ENCODE measurements at regions not wholly inside any gene's neighbourhood (a gene's known extent, or its start where the extent isn't known, plus 50 kb on each side); places are given as distances from the start of the nearest gene placed in this dataset.

DNA sequence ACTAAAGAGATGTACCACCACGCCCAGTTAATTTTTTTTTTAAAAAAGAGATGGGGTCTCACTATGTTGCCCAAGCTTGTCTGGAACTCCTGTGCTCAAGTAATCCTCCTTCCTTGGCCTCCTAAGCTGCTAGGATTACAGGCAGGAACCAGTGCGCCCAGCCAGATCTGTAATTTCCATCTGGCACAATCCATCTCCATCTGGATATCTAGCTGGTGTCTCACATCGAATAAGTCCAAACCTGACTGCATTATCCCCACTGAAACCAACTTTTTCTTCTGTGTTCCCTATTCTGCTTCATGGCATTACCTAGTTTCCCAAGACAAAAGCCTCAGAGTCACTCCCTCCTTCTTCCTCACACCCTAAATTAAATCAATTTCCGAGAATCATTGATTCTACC lies 125.8 kb upstream of the TEX13C start:
- H3K9ac ChIP-seq (ENCODE audit: low read depth in 1 of 3, low read length in 3 of 3), result no peak overlapping the region
- H3K9me3 ChIP-seq (ENCODE audit: control insufficient read depth in 3 of 3, low read length in 3 of 3), result no peaks in the 10 kb centered on the region
- no peak overlapping the region for H3K27ac ChIP-seq (ENCODE audit: low read depth, low read length)
- peaks cover 0 to 3% (median 0%) of the 10 kb centered on the region in 3 donors for H3K27me3 ChIP-seq (ENCODE audit: control insufficient read depth in 3 of 3, insufficient read depth in 3 of 3, low read length in 3 of 3)
- no peaks in the 10 kb centered on the region for H3K4me1 ChIP-seq (ENCODE audit: control insufficient read depth in 3 of 3, insufficient read depth in 3 of 3, low read length in 3 of 3)
- no peak overlapping the region for H3K4me3 ChIP-seq (ENCODE audit: low read length in 3 of 3)
- no peaks in the 10 kb centered on the region for H3K36me3 ChIP-seq (ENCODE audit: control insufficient read depth in 3 of 3, insufficient read depth in 3 of 3, low read length in 3 of 3)

DNA sequence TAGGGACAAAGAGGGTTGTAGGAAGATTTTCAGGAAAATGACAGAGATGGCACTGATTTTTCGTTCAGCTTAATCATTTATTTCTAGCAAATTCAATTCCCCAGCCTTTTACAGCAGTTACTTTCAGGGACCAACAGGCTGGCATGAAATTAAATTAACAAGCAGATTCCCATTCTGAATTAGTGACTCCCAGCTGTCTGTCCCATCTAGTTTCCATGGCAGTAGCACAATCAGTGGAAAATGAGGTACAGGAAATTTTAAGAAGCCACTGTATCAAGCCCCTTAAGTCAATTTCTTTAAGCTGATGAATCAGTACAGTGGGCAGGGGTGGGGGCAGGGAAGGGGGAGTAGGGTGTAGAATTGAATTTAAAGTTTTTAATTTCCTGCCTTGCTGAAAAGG lies 121.1 kb upstream of the TEX13C start:
- Histone ChIP-seq H3K27ac (ENCODE audit: low read depth, low read length) (no peak overlapping the region), H3K9me3 (ENCODE audit: control insufficient read depth in 3 of 3, low read length in 3 of 3) (no peaks in the 10 kb centered on the region), H3K36me3 (ENCODE audit: control insufficient read depth in 3 of 3, insufficient read depth in 3 of 3, low read length in 3 of 3) (no peaks in the 10 kb centered on the region), H3K4me1 (ENCODE audit: control insufficient read depth in 3 of 3, insufficient read depth in 3 of 3, low read length in 3 of 3) (no peaks in the 10 kb centered on the region), H3K9ac (ENCODE audit: low read depth in 1 of 3, low read length in 3 of 3) (no peak overlapping the region), H3K27me3 (ENCODE audit: control insufficient read depth in 3 of 3, insufficient read depth in 3 of 3, low read length in 3 of 3) (peaks cover 0 to 12% (median 6%) of the 10 kb centered on the region in 3 donors), H3K4me3 (ENCODE audit: low read length in 3 of 3) (no peak overlapping the region)

GRCh38 chrX:125202591-125203248 lies 117.0 kb upstream of the TEX13C start:
- peaks cover 0 to 18% (median 9%) of the 10 kb centered on the region in 3 donors for H3K27me3 ChIP-seq (ENCODE audit: control insufficient read depth in 3 of 3, insufficient read depth in 3 of 3, low read length in 3 of 3)
- no peaks in the 10 kb centered on the region for H3K4me1 ChIP-seq (ENCODE audit: control insufficient read depth in 3 of 3, insufficient read depth in 3 of 3, low read length in 3 of 3)
- H3K9me3 ChIP-seq (ENCODE audit: control insufficient read depth in 3 of 3, low read length in 3 of 3), result no peaks in the 10 kb centered on the region
- H3K27ac ChIP-seq (ENCODE audit: low read depth, low read length), result no peak overlapping the region
- H3K9ac ChIP-seq (ENCODE audit: low read depth in 1 of 3, low read length in 3 of 3), result no peak overlapping the region
- peak overlapping the region; percentile 43 to 63 (median 49) for H3K4me3 ChIP-seq (ENCODE audit: low read length in 3 of 3)
- H3K36me3 ChIP-seq (ENCODE audit: control insufficient read depth in 3 of 3, insufficient read depth in 3 of 3, low read length in 3 of 3), result no peaks in the 10 kb centered on the region

- H3K4me1 ChIP-seq (ENCODE audit: control insufficient read depth in 3 of 3, insufficient read depth in 3 of 3, low read length in 3 of 3), result no peaks in the 10 kb centered on the region
- no peaks in the 10 kb centered on the region for H3K9me3 ChIP-seq (ENCODE audit: control insufficient read depth in 3 of 3, low read length in 3 of 3)
- peaks cover 0 to 18% (median 9%) of the 10 kb centered on the region in 3 donors for H3K27me3 ChIP-seq (ENCODE audit: control insufficient read depth in 3 of 3, insufficient read depth in 3 of 3, low read length in 3 of 3)
- H3K9ac ChIP-seq (ENCODE audit: low read depth in 1 of 3, low read length in 3 of 3), result no peak overlapping the region
- peak overlapping the region; percentile 41 to 63 (median 43) for H3K4me3 ChIP-seq (ENCODE audit: low read length in 3 of 3)
- H3K36me3 ChIP-seq (ENCODE audit: control insufficient read depth in 3 of 3, insufficient read depth in 3 of 3, low read length in 3 of 3), result no peaks in the 10 kb centered on the region
- no peak overlapping the region for H3K27ac ChIP-seq (ENCODE audit: low read depth, low read length)
These were observed 116.3 kb upstream of the TEX13C start for GRCh38 chrX:125203365-125203736.

- Histone ChIP-seq H3K4me3 (ENCODE audit: low read length in 3 of 3) (peak overlapping the region; percentile 43 to 65 (median 63)), H3K27ac (ENCODE audit: low read depth, low read length) (no peak overlapping the region), H3K4me1 (ENCODE audit: control insufficient read depth in 3 of 3, insufficient read depth in 3 of 3, low read length in 3 of 3) (no peaks in the 10 kb centered on the region), H3K27me3 (ENCODE audit: control insufficient read depth in 3 of 3, insufficient read depth in 3 of 3, low read length in 3 of 3) (peaks cover 0 to 18% (median 9%) of the 10 kb centered on the region in 3 donors), H3K9ac (ENCODE audit: low read depth in 1 of 3, low read length in 3 of 3) (no peak overlapping the region), H3K9me3 (ENCODE audit: control insufficient read depth in 3 of 3, low read length in 3 of 3) (no peaks in the 10 kb centered on the region), H3K36me3 (ENCODE audit: control insufficient read depth in 3 of 3, insufficient read depth in 3 of 3, low read length in 3 of 3) (no peaks in the 10 kb centered on the region)
These were observed 115.7 kb upstream of the TEX13C start for GRCh38 chrX:125203737-125204578.

- Histone ChIP-seq H3K27ac (ENCODE audit: low read depth, low read length) (no peak overlapping the region), H3K27me3 (ENCODE audit: control insufficient read depth in 3 of 3, insufficient read depth in 3 of 3, low read length in 3 of 3) (peaks cover 0 to 18% (median 9%) of the 10 kb centered on the region in 3 donors), H3K9ac (ENCODE audit: low read depth in 1 of 3, low read length in 3 of 3) (peak overlapping the region in 1 of 3 donors; percentile 33), H3K4me1 (ENCODE audit: control insufficient read depth in 3 of 3, insufficient read depth in 3 of 3, low read length in 3 of 3) (no peaks in the 10 kb centered on the region), H3K9me3 (ENCODE audit: control insufficient read depth in 3 of 3, low read length in 3 of 3) (no peaks in the 10 kb centered on the region), H3K36me3 (ENCODE audit: control insufficient read depth in 3 of 3, insufficient read depth in 3 of 3, low read length in 3 of 3) (no peaks in the 10 kb centered on the region), H3K4me3 (ENCODE audit: low read length in 3 of 3) (peak overlapping the region; percentile 58 to 65 (median 63))
These were observed 115.0 kb upstream of the TEX13C start for GRCh38 chrX:125204681-125205132.

- peak overlapping the region; percentile 58 to 65 (median 63) for H3K4me3 ChIP-seq (ENCODE audit: low read length in 3 of 3)
- no peaks in the 10 kb centered on the region for H3K4me1 ChIP-seq (ENCODE audit: control insufficient read depth in 3 of 3, insufficient read depth in 3 of 3, low read length in 3 of 3)
- H3K27ac ChIP-seq (ENCODE audit: low read depth, low read length), result peak overlapping the region; percentile 36
- no peaks in the 10 kb centered on the region for H3K9me3 ChIP-seq (ENCODE audit: control insufficient read depth in 3 of 3, low read length in 3 of 3)
- H3K36me3 ChIP-seq (ENCODE audit: control insufficient read depth in 3 of 3, insufficient read depth in 3 of 3, low read length in 3 of 3), result no peaks in the 10 kb centered on the region
- peak overlapping the region in 2 of 3 donors; percentile 7 to 33 for H3K9ac ChIP-seq (ENCODE audit: low read depth in 1 of 3, low read length in 3 of 3)
- H3K27me3 ChIP-seq (ENCODE audit: control insufficient read depth in 3 of 3, insufficient read depth in 3 of 3, low read length in 3 of 3), result peaks cover 0 to 18% (median 9%) of the 10 kb centered on the region in 3 donors
These were observed 114.3 kb upstream of the TEX13C start for GRCh38 chrX:125205133-125205917.

GRCh38 chrX:125205918-125206665 lies 113.6 kb upstream of the TEX13C start:
- Histone ChIP-seq H3K4me1 (ENCODE audit: control insufficient read depth in 3 of 3, insufficient read depth in 3 of 3, low read length in 3 of 3) (no peaks in the 10 kb centered on the region), H3K4me3 (ENCODE audit: low read length in 3 of 3) (peak overlapping the region; percentile 58 to 65 (median 63)), H3K36me3 (ENCODE audit: control insufficient read depth in 3 of 3, insufficient read depth in 3 of 3, low read length in 3 of 3) (no peaks in the 10 kb centered on the region), H3K27me3 (ENCODE audit: control insufficient read depth in 3 of 3, insufficient read depth in 3 of 3, low read length in 3 of 3) (peaks cover 0 to 18% (median 9%) of the 10 kb centered on the region in 3 donors), H3K9me3 (ENCODE audit: control insufficient read depth in 3 of 3, low read length in 3 of 3) (no peaks in the 10 kb centered on the region), H3K27ac (ENCODE audit: low read depth, low read length) (peak overlapping the region; percentile 36), H3K9ac (ENCODE audit: low read depth in 1 of 3, low read length in 3 of 3) (peak overlapping the region in 2 of 3 donors; percentile 7 to 25)

DNA sequence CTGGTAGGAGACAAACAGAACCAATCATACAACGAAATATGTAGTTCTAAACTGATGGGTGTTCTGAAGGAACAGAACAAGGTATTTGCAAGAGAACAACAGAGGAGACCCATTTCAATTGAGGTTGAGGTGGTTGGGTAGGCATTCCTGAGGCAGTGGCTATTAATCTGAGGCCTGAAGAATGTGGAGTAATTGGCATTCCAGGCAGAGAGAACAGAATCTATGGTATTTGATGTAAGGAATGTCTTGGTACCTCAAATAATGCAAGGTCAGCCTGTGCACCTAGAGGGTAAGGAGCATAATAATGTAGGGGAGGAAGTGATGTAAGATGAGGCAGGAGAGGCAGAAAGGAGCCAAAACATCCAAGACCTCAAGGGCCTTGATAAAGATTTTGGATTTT lies 109.5 kb upstream of the TEX13C start:
- H3K4me1 ChIP-seq (ENCODE audit: control insufficient read depth in 3 of 3, insufficient read depth in 3 of 3, low read length in 3 of 3), result no peaks in the 10 kb centered on the region
- H3K27ac ChIP-seq (ENCODE audit: low read depth, low read length), result no peak overlapping the region
- no peaks in the 10 kb centered on the region for H3K36me3 ChIP-seq (ENCODE audit: control insufficient read depth in 3 of 3, insufficient read depth in 3 of 3, low read length in 3 of 3)
- H3K4me3 ChIP-seq (ENCODE audit: low read length in 3 of 3), result no peak overlapping the region
- H3K27me3 ChIP-seq (ENCODE audit: control insufficient read depth in 3 of 3, insufficient read depth in 3 of 3, low read length in 3 of 3), result peaks cover 0 to 3% (median 2%) of the 10 kb centered on the region in 3 donors
- no peak overlapping the region for H3K9ac ChIP-seq (ENCODE audit: low read depth in 1 of 3, low read length in 3 of 3)
- H3K9me3 ChIP-seq (ENCODE audit: control insufficient read depth in 3 of 3, low read length in 3 of 3), result no peaks in the 10 kb centered on the region
